H9 (cell line): ENCODE measurements at regions not wholly inside any gene's neighbourhood (a gene's known extent, or its start where the extent isn't known, plus 50 kb on each side); places are given as distances from the start of the nearest gene placed in this dataset.
"Not testable (repeated sequence)": the region's sequence is repeated elsewhere in the genome, so short reads cannot be mapped to it uniquely, and the experiment has no call there.

Experiments used
- DNase-seq: peaks from one replicate; pipeline ENCODE4 v3.0.0-alpha.2; 2017
- H2AFZ ChIP-seq: one replicate; pipeline ENCODE4 v1.6.1; 2013; ENCODE audit warnings: mild to moderate bottlenecking, low read length, control low read depth, moderate library complexity
- H2AK5ac ChIP-seq: 2 replicates; pipeline ENCODE4 v1.6.1; 2013; ENCODE audit warnings: low read length, control low read depth, mixed read lengths; ENCODE audit not compliant: insufficient read length
- H2BK120ac ChIP-seq: one replicate; pipeline ENCODE4 v1.6.1; 2013; ENCODE audit warnings: low read depth, mild to moderate bottlenecking, low read length, control low read depth, inconsistent platforms; ENCODE audit not compliant: poor library complexity, severe bottlenecking
- H2BK12ac ChIP-seq: 2 replicates; pipeline ENCODE4 v1.6.1; 2013; ENCODE audit warnings: low read length, control low read depth, mixed read lengths, low read depth; ENCODE audit not compliant: insufficient read length
- H2BK15ac ChIP-seq: 2 replicates; pipeline ENCODE4 v1.6.1; 2013; ENCODE audit warnings: low read depth, low read length, control low read depth
- H2BK20ac ChIP-seq: one replicate; pipeline ENCODE4 v1.6.1; 2013; ENCODE audit warnings: low read depth, mild to moderate bottlenecking, low read length, control low read depth, inconsistent platforms; ENCODE audit not compliant: poor library complexity, severe bottlenecking
- H2BK5ac ChIP-seq: 2 replicates; pipeline ENCODE4 v1.6.1; 2013; ENCODE audit warnings: low read length, control low read depth, mixed read lengths; ENCODE audit not compliant: insufficient read length
- H3K14ac ChIP-seq: 2 replicates; pipeline ENCODE4 v1.6.1; 2013; ENCODE audit warnings: low read length, control low read depth; ENCODE audit not compliant: insufficient read depth
- H3K18ac ChIP-seq: 2 replicates; pipeline ENCODE4 v1.6.1; 2013; ENCODE audit warnings: low read depth, mild to moderate bottlenecking, mixed read lengths, low read length, control low read depth; ENCODE audit not compliant: insufficient read length
- H3K23ac ChIP-seq: 2 replicates; pipeline ENCODE4 v1.6.1; 2013; ENCODE audit warnings: low read length, control low read depth, mixed read lengths, low read depth; ENCODE audit not compliant: insufficient read length
- H3K23me2 ChIP-seq: 2 replicates; pipeline ENCODE4 v1.6.1; 2013; ENCODE audit warnings: low read depth, mild to moderate bottlenecking, mixed read lengths, low read length, control low read depth; ENCODE audit not compliant: insufficient read length, poor library complexity, severe bottlenecking
- H3K27ac ChIP-seq: 2 replicates; pipeline ENCODE4 v1.5.1; 2013; ENCODE audit warnings: low read length, control low read depth, mixed read lengths, low read depth; ENCODE audit not compliant: insufficient read length
- H3K27me3 ChIP-seq: 2 replicates; pipeline ENCODE4 v1.6.1; 2013; ENCODE audit warnings: low read length, control low read depth, inconsistent platforms; ENCODE audit not compliant: insufficient read depth
- H3K4ac ChIP-seq: 2 replicates; pipeline ENCODE4 v1.6.1; 2013; ENCODE audit warnings: low read depth, mild to moderate bottlenecking, control low read depth, inconsistent platforms, low read length, moderate library complexity
- H3K4me1 ChIP-seq: 2 replicates; pipeline ENCODE4 v1.6.1; 2013; ENCODE audit warnings: low read length, control low read depth, inconsistent platforms; ENCODE audit not compliant: insufficient read depth
- H3K4me2 ChIP-seq: 2 replicates; pipeline ENCODE4 v1.6.1; 2013; ENCODE audit warnings: low read length, control low read depth, mixed read lengths; ENCODE audit not compliant: insufficient read length, insufficient read depth
- H3K56ac ChIP-seq: 2 replicates; pipeline ENCODE4 v1.6.1; 2013; ENCODE audit warnings: low read depth, mild to moderate bottlenecking, mixed read lengths, low read length, control low read depth; ENCODE audit not compliant: insufficient read length
- H3K79me1 ChIP-seq: 2 replicates; pipeline ENCODE4 v1.6.1; 2013; ENCODE audit warnings: low read depth, mild to moderate bottlenecking, moderate library complexity, low read length, control low read depth, inconsistent platforms; ENCODE audit not compliant: insufficient read depth, poor library complexity, severe bottlenecking
- H3K79me2 ChIP-seq: 2 replicates; pipeline ENCODE4 v1.6.1; 2013; ENCODE audit warnings: low read length, control low read depth, inconsistent platforms; ENCODE audit not compliant: insufficient read depth
- H3K9ac ChIP-seq: 2 replicates; pipeline ENCODE4 v1.6.1; 2013; ENCODE audit warnings: low read length, control low read depth, mixed read lengths; ENCODE audit not compliant: insufficient read length; ENCODE audit errors: extremely low read depth
- H3K9me3 ChIP-seq: one replicate; pipeline ENCODE4 v1.6.1; 2013; ENCODE audit warnings: low read depth, low read length, inconsistent platforms; ENCODE audit not compliant: control insufficient read depth
- H3T11ph ChIP-seq: one replicate; pipeline ENCODE4 v1.6.1; 2013; ENCODE audit warnings: mild to moderate bottlenecking, low read length, control low read depth, inconsistent platforms
- H4K20me1 ChIP-seq: one replicate; pipeline ENCODE4 v1.6.1; 2013; ENCODE audit not compliant: control insufficient read depth, insufficient read length, insufficient read depth
- H4K5ac ChIP-seq: 2 replicates; pipeline ENCODE4 v1.6.1; 2013; ENCODE audit warnings: low read depth, mild to moderate bottlenecking, mixed read lengths, low read length, control low read depth; ENCODE audit not compliant: insufficient read length
- H4K8ac ChIP-seq: replicated peaks from 2 replicates; pipeline ENCODE4 v1.6.1; 2013; ENCODE audit warnings: low read length, control low read depth, mixed read lengths, low read depth; ENCODE audit not compliant: insufficient read length
- H4K91ac ChIP-seq: 2 replicates; pipeline ENCODE4 v1.6.1; 2013; ENCODE audit warnings: low read depth, mild to moderate bottlenecking, moderate library complexity, mixed read lengths, low read length, control low read depth; ENCODE audit not compliant: insufficient read length
- H3K27ac Mint-ChIP-seq, 3 experiments: 2 replicates in 2 of 3; 3 replicates in 1 of 3; pipeline ENCODE4 v1.8.0; 2020 to 2021; ENCODE audit warnings: mixed read lengths in 3 of 3, mild to moderate bottlenecking in 1 of 3, moderate library complexity in 1 of 3
- H3K27me3 Mint-ChIP-seq: 2 replicates; pipeline ENCODE4 v1.8.0; 2021; ENCODE audit warnings: low read depth, mild to moderate bottlenecking, moderate library complexity, mixed read lengths
- H3K36me3 Mint-ChIP-seq, 3 experiments: 2 replicates in 2 of 3; 3 replicates in 1 of 3; pipeline ENCODE4 v1.8.0; 2020 to 2021; ENCODE audit warnings: low read depth in 3 of 3, mixed read lengths in 3 of 3; ENCODE audit not compliant: insufficient read depth in 1 of 3
- H3K4me1 Mint-ChIP-seq, 2 experiments: 2 replicates each; pipeline ENCODE4 v1.8.0; 2020; ENCODE audit warnings: mixed read lengths in 2 of 2
- H3K4me3 Mint-ChIP-seq, 2 experiments: 2 replicates in 1 of 2; 3 replicates in 1 of 2; pipeline ENCODE4 v1.8.0; 2020 to 2021; ENCODE audit warnings: mild to moderate bottlenecking in 2 of 2, mixed read lengths in 2 of 2, moderate library complexity in 1 of 2
- H3K9me3 Mint-ChIP-seq, 2 experiments: 2 replicates in 1 of 2; 3 replicates in 1 of 2; pipeline ENCODE4 v1.8.0; 2020; ENCODE audit warnings: mild to moderate bottlenecking in 2 of 2, mixed read lengths in 2 of 2, moderate library complexity in 1 of 2
- CTCF ChIP-seq: fragments of 200-600 bp; sonication (generic); conservative IDR thresholded peaks from 3 replicates; pipeline ENCODE4 v1.8.0; 2021; ENCODE audit warnings: antibody characterized with exemption, mild to moderate bottlenecking
- WGBS: extraction: QIAGEN DNeasy Blood & Tissue Kit; methylation state at CpG from one replicate; pipeline ENCODE4 v1.1.7; 2013; ENCODE audit warnings: missing lambda C conversion rate, low lambda C conversion rate, mixed read lengths; ENCODE audit not compliant: insufficient read length; ENCODE audit errors: extremely low coverage; 5-methylcytosine and 5-hydroxymethylcytosine counted together

- Mint-ChIP-seq H3K27me3 (no peaks in the 10 kb centered on the region), H3K27ac (no peak overlapping the region), H3K4me1 (no peaks in the 10 kb centered on the region), H3K36me3 (peaks cover 3 to 12% (median 4%) of the 10 kb centered on the region in 3 experiments; a peak in 3 of 7 replicates), H3K4me3 (no peak overlapping the region), H3K9me3 (peaks cover 13 to 15% of the 10 kb centered on the region in 2 experiments)
- TF ChIP-seq CTCF = no peak
- Histone ChIP-seq H4K20me1 (no peaks in the 10 kb centered on the region), H3K4me2 (no peak overlapping the region), H3K9ac (no peak overlapping the region), H3K9me3 (no peaks in the 10 kb centered on the region), H3T11ph (no peak overlapping the region), H2AK5ac (no peak overlapping the region), H4K91ac (no peak overlapping the region), H3K4me1 (no peaks in the 10 kb centered on the region), H3K4ac (no peak overlapping the region), H3K79me1 (no peaks in the 10 kb centered on the region), H3K27ac (no peak overlapping the region), H4K5ac (no peak overlapping the region), H2BK15ac (no peak overlapping the region), H3K27me3 (no peaks in the 10 kb centered on the region), H2BK12ac (no peak overlapping the region), H3K23ac (no peak overlapping the region), H2AFZ (no peak overlapping the region), H3K18ac (no peak overlapping the region), H4K8ac (no peak overlapping the region), H3K14ac (no peak overlapping the region), H2BK20ac (no peak overlapping the region), H3K56ac (no peak overlapping the region), H2BK120ac (no peak overlapping the region), H3K79me2 (no peaks in the 10 kb centered on the region), H3K23me2 (no peaks in the 10 kb centered on the region), H2BK5ac (no peak overlapping the region)
- DNase-seq = no peak
These were observed 306.1 kb upstream of the LRRC3B start for GRCh38 chr3:26316472-26316871.

GRCh38 chr3:26323741-26324140, 298.8 kb upstream of the LRRC3B start:
- H4K91ac ChIP-seq, H3K27me3 Mint-ChIP-seq, H3K4me2 ChIP-seq, H2BK20ac ChIP-seq, H3K79me1 ChIP-seq, H3K27ac Mint-ChIP-seq, H3K23ac ChIP-seq, H3K56ac ChIP-seq, H3K9me3 ChIP-seq, H3K4me1 ChIP-seq, H2BK15ac ChIP-seq, H3K4me3 Mint-ChIP-seq, H2AK5ac ChIP-seq, H3K4ac ChIP-seq, H3K18ac ChIP-seq, H3K27me3 ChIP-seq, H3K23me2 ChIP-seq, H3K27ac ChIP-seq, H4K20me1 ChIP-seq, H3K14ac ChIP-seq, H4K5ac ChIP-seq, H2BK5ac ChIP-seq, H3K9ac ChIP-seq, H3T11ph ChIP-seq, H3K4me1 Mint-ChIP-seq, DNase-seq, H3K79me2 ChIP-seq, H2AFZ ChIP-seq, H4K8ac ChIP-seq, H2BK120ac ChIP-seq, H2BK12ac ChIP-seq: not testable (repeated sequence)
- peaks cover 0 to 15% (median 0%) of the 10 kb centered on the region in 3 experiments; a peak in 3 of 7 replicates for H3K36me3 Mint-ChIP-seq
- H3K9me3 Mint-ChIP-seq = peaks cover 6 to 14% of the 10 kb centered on the region in 2 experiments; a peak in 4 of 5 replicates
- no CpG with 5 or more reads among the region's 6 CpGs for WGBS
